ENCODE measurements at regions not wholly inside any gene's neighbourhood (a gene's known extent, or its start where the extent isn't known, plus 50 kb on each side); places are given as distances from the start of the nearest gene placed in this dataset.

- in situ Hi-C loops (cut with MboI; ENCODE audit: low sequenced_read_pairs, unreplicated experiment) = no loop called here
- no peak for DNase-seq (ENCODE audit: low spot score)
- TF ChIP-seq CTCF (IDR thresholded peaks at IDR 0.05; ENCODE audit: borderline replicate concordance, control extremely low read depth, extremely low read depth, insufficient read depth, missing control alignments) = no peak
Observed at GRCh38 chr10:64523065-64523759, 1002.0 kb downstream of the REEP3 start.

- no peak for TF ChIP-seq CTCF (IDR thresholded peaks at IDR 0.05; ENCODE audit: borderline replicate concordance, control extremely low read depth, extremely low read depth, insufficient read depth, missing control alignments)
- DNase-seq (ENCODE audit: low spot score) = no peak
- in situ Hi-C loops (cut with MboI; ENCODE audit: low sequenced_read_pairs, unreplicated experiment) = no loop called here
Observed at GRCh38 chr10:64528294-64529002, 1007.2 kb downstream of the REEP3 start.

- in situ Hi-C loops (cut with MboI; ENCODE audit: low sequenced_read_pairs, unreplicated experiment) = no loop called here
- no peak for DNase-seq (ENCODE audit: low spot score)
- TF ChIP-seq CTCF (IDR thresholded peaks at IDR 0.05; ENCODE audit: borderline replicate concordance, control extremely low read depth, extremely low read depth, insufficient read depth, missing control alignments) = no peak
Observed at GRCh38 chr10:64529003-64529350, 1007.8 kb downstream of the REEP3 start.

- TF ChIP-seq CTCF (IDR thresholded peaks at IDR 0.05; ENCODE audit: borderline replicate concordance, control extremely low read depth, extremely low read depth, insufficient read depth, missing control alignments) = no peak
- DNase-seq (ENCODE audit: low spot score) = no peak
- in situ Hi-C loops (cut with MboI; ENCODE audit: low sequenced_read_pairs, unreplicated experiment) = no loop called here
Observed at GRCh38 chr10:64534616-64535015, 1013.4 kb downstream of the REEP3 start.

- DNase-seq (ENCODE audit: low spot score) = no peak
- no peak for TF ChIP-seq CTCF (IDR thresholded peaks at IDR 0.05; ENCODE audit: borderline replicate concordance, control extremely low read depth, extremely low read depth, insufficient read depth, missing control alignments)
- in situ Hi-C loops (cut with MboI; ENCODE audit: low sequenced_read_pairs, unreplicated experiment) = no loop called here
Observed at GRCh38 chr10:64535131-64535867, 1014.1 kb downstream of the REEP3 start.

GRCh38 chr10:64537112-64537511 lies 1015.9 kb downstream of the REEP3 start:
- in situ Hi-C loops (cut with MboI; ENCODE audit: low sequenced_read_pairs, unreplicated experiment) = no loop called here
- no peak for TF ChIP-seq CTCF (IDR thresholded peaks at IDR 0.05; ENCODE audit: borderline replicate concordance, control extremely low read depth, extremely low read depth, insufficient read depth, missing control alignments)
- no peak for DNase-seq (ENCODE audit: low spot score)

Measured in GM13976 (cell line).